GM06990 (cell line): ENCODE measurements at regions not wholly inside any gene's neighbourhood (a gene's known extent, or its start where the extent isn't known, plus 50 kb on each side); places are given as distances from the start of the nearest gene placed in this dataset.

Source experiments
- DNase-seq: peaks from one replicate; pipeline ENCODE4 v3.0.0-alpha.2; 2011; ENCODE audit not compliant: insufficient read length; ENCODE audit errors: extremely low read depth
- H3K27me3 ChIP-seq: replicated peaks from 2 replicates; pipeline ENCODE4 v1.6.0; 2011; ENCODE audit warnings: low read length; ENCODE audit not compliant: control insufficient read depth, insufficient read depth
- H3K36me3 ChIP-seq: 2 replicates; pipeline ENCODE4 v1.5.1; 2011; ENCODE audit warnings: low read length; ENCODE audit not compliant: control insufficient read depth, insufficient read depth
- H3K4me3 ChIP-seq: replicated peaks from 2 replicates; pipeline ENCODE4 v1.5.1; 2011; ENCODE audit warnings: low read depth, mild to moderate bottlenecking, control low read depth, low read length
- CTCF ChIP-seq: IDR thresholded peaks from 2 replicates; pipeline ENCODE4 v1.5.1; 2011; ENCODE audit warnings: low read length, control low read depth, mild to moderate bottlenecking, inconsistent platforms; ENCODE audit not compliant: insufficient read depth, poor library complexity, severe bottlenecking

GRCh38 chr1:11355559-11356475 lies 82.8 kb downstream of the UBIAD1 start:
- Histone ChIP-seq H3K36me3 (no peaks in the 10 kb centered on the region), H3K4me3 (no peak overlapping the region), H3K27me3 (no peaks in the 10 kb centered on the region; the same call in none of the 2 replicates)
- TF ChIP-seq CTCF, result no peak
- no peak for DNase-seq

- no peaks in the 10 kb centered on the region; the same call in none of the 2 replicates for H3K27me3 ChIP-seq
- no peak overlapping the region for H3K4me3 ChIP-seq
- TF ChIP-seq CTCF, result no peak
- DNase-seq, result no peak
- H3K36me3 ChIP-seq, result no peaks in the 10 kb centered on the region
These were observed 84.3 kb downstream of the UBIAD1 start for GRCh38 chr1:11357276-11357675.

- TF ChIP-seq CTCF, result no peak
- no peak for DNase-seq
- H3K36me3 ChIP-seq, result no peaks in the 10 kb centered on the region
- H3K27me3 ChIP-seq, result no peaks in the 10 kb centered on the region; the same call in none of the 2 replicates
- H3K4me3 ChIP-seq, result no peak overlapping the region
These were observed 86.0 kb downstream of the UBIAD1 start for GRCh38 chr1:11358984-11359383.

- Histone ChIP-seq H3K4me3 (no peak overlapping the region), H3K36me3 (no peaks in the 10 kb centered on the region), H3K27me3 (no peaks in the 10 kb centered on the region; the same call in none of the 2 replicates)
- no peak for DNase-seq
- no peak for TF ChIP-seq CTCF
These were observed 89.6 kb downstream of the UBIAD1 start for GRCh38 chr1:11362547-11363021.

- no peaks in the 10 kb centered on the region for H3K36me3 ChIP-seq
- H3K4me3 ChIP-seq, result no peak overlapping the region
- DNase-seq, result no peak
- TF ChIP-seq CTCF, result peak; percentile 53
- H3K27me3 ChIP-seq, result no peaks in the 10 kb centered on the region; the same call in 1 of the 2 replicates
These were observed 91.2 kb downstream of the UBIAD1 start for GRCh38 chr1:11364170-11364569.
